Keratinocyte (primary cell): ENCODE measurements at regions not wholly inside any gene's neighbourhood (a gene's known extent, or its start where the extent isn't known, plus 50 kb on each side); places are given as distances from the start of the nearest gene placed in this dataset.

Experiments
- DNase-seq: peaks from one replicate; pipeline ENCODE4 v3.0.0-alpha.2; 2011; ENCODE audit warnings: low read depth, missing footprints, low spot score
- FAIRE-seq: peaks from 2 replicates; lab custom pipeline; 2011; peaks lifted over from hg19 to GRCh38; lab: Jason Lieb, UNC
- H2AFZ ChIP-seq: 2 replicates; pipeline ENCODE4 v1.6.0; 2012; ENCODE audit warnings: low read length, control low read depth, inconsistent platforms; ENCODE audit not compliant: control insufficient read depth
- H3K27ac ChIP-seq: 2 replicates; pipeline ENCODE4 v1.5.1; 2011; ENCODE audit warnings: low read length; ENCODE audit not compliant: control insufficient read depth, insufficient read depth
- H3K27me3 ChIP-seq: 3 replicates; pipeline ENCODE4 v1.6.0; 2011; ENCODE audit warnings: low read length; ENCODE audit not compliant: control insufficient read depth, insufficient read depth; ENCODE audit errors: extremely low read depth
- H3K36me3 ChIP-seq, 2 experiments: 2 replicates in 1 of 2; 3 replicates in 1 of 2; pipeline ENCODE4 v1.5.1; 2011; ENCODE audit warnings: low read length in 2 of 2, mild to moderate bottlenecking in 1 of 2; ENCODE audit not compliant: control insufficient read depth in 2 of 2, insufficient read depth in 2 of 2; ENCODE audit errors: extremely low read depth in 1 of 2
- H3K4me1 ChIP-seq: 3 replicates; pipeline ENCODE4 v1.5.1; 2011; ENCODE audit warnings: low read length; ENCODE audit not compliant: control insufficient read depth, insufficient read depth; ENCODE audit errors: extremely low read depth
- H3K4me2 ChIP-seq: 3 replicates; pipeline ENCODE4 v1.6.0; 2011; ENCODE audit warnings: low read depth, low read length; ENCODE audit not compliant: control insufficient read depth, insufficient read depth; ENCODE audit errors: extremely low read depth
- H3K4me3 ChIP-seq, 3 experiments: fragments of 200-600 bp in 1 of 3; sonication (generic) in 1 of 3; 2 replicates in 2 of 3; 3 replicates in 1 of 3; pipeline ENCODE4 v1.5.1; 2011 to 2016; ENCODE audit warnings: low read length in 3 of 3, mild to moderate bottlenecking in 3 of 3, control low read depth in 2 of 3, inconsistent platforms in 1 of 3, low read depth in 1 of 3, mixed read lengths in 1 of 3, mixed run types in 1 of 3, moderate library complexity in 1 of 3; ENCODE audit not compliant: control insufficient read depth in 2 of 3, insufficient read depth in 2 of 3; ENCODE audit errors: extremely low read depth in 1 of 3
- H3K79me2 ChIP-seq: 2 replicates; pipeline ENCODE4 v1.6.0; 2012; ENCODE audit warnings: low read length; ENCODE audit not compliant: control insufficient read depth, insufficient read depth
- H3K9ac ChIP-seq: 3 replicates; pipeline ENCODE4 v1.6.0; 2011; ENCODE audit warnings: low read length; ENCODE audit not compliant: control insufficient read depth, insufficient read depth; ENCODE audit errors: extremely low read depth
- H3K9me1 ChIP-seq: 3 replicates; pipeline ENCODE4 v1.6.0; 2011; ENCODE audit warnings: low read length; ENCODE audit not compliant: control insufficient read depth, insufficient read depth; ENCODE audit errors: extremely low read depth
- H3K9me3 ChIP-seq: 2 replicates; pipeline ENCODE4 v1.5.1; 2012; ENCODE audit warnings: low read depth, low read length; ENCODE audit not compliant: control insufficient read depth
- H4K20me1 ChIP-seq: 3 replicates; pipeline ENCODE4 v1.6.0; 2011; ENCODE audit warnings: low read length; ENCODE audit not compliant: control insufficient read depth, insufficient read depth; ENCODE audit errors: extremely low read depth
- EZH2 ChIP-seq: IDR thresholded peaks from one replicate; pipeline ENCODE4 v1.6.1; 2012; ENCODE audit warnings: inconsistent platforms, mild to moderate bottlenecking, low read length, moderate library complexity
- dilution Hi-C: fragments of 300-500 bp; cut with MboI; formaldehyde crosslinking; loops from one replicate; pipeline ENCODE4 v1.7.0; 2020; ENCODE audit warnings: low sequenced_read_pairs; ENCODE audit not compliant: extremely low pct_ligation_motif_present
- TF ChIP-seq, protein P1 (sequence below), 3 experiments: IDR thresholded peaks in 1 of 3; conservative IDR thresholded peaks in 1 of 3; optimal IDR thresholded peaks in 1 of 3; 2 replicates in 2 of 3; 3 replicates in 1 of 3; pipeline versions ENCODE3 to v1.5.1; 2011; ENCODE audit warnings: low read length in 3 of 3, mild to moderate bottlenecking in 3 of 3, moderate library complexity in 2 of 3, control low read depth in 1 of 3, inconsistent platforms in 1 of 3; ENCODE audit not compliant: insufficient read depth in 2 of 3; ENCODE audit errors: extremely low read depth in 1 of 3

DNA sequence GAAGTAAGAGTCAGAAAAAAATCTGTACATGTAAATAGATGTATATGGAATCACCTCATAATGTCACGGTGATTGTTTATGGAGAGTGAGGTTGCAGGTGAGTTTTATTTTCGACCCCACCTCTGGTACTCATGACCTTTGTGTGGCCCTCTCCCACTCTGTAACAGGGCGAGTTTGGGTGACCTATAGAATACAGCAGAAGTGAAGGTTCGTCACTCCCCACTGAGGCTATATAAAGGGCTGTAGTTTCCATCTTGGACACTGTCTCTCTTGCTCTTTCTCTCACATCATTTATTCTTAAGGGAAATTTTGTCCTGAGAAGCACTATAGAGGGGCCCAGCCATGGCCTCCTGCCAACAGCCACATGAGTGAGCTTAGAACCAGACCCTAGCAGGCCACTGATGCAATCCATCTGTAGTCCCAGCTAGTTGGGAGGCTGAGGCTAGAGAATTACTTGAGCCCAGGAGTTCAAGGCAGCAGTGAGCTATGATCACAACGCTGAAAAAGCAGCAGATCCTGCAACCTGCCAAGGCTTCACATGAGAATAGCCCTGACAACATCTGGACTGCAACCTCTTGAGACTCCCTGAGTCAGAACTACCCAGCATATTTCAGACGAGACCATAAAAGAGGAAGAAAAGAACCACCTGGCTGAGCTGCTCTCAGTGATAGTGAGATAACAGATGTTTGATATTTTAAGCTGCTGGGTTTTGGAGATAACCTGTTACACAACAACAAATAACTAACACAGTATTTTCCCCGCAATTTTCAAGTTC is 74.3 kb upstream of the SLC1A4 start:
- no peak for DNase-seq
- H2AFZ ChIP-seq, result no peak overlapping the region
- dilution Hi-C loops, result loop anchor here (25.0 kb wide), 1 partner anchor 122 kb away; no protein-coding TSS in a partner anchor

DNA sequence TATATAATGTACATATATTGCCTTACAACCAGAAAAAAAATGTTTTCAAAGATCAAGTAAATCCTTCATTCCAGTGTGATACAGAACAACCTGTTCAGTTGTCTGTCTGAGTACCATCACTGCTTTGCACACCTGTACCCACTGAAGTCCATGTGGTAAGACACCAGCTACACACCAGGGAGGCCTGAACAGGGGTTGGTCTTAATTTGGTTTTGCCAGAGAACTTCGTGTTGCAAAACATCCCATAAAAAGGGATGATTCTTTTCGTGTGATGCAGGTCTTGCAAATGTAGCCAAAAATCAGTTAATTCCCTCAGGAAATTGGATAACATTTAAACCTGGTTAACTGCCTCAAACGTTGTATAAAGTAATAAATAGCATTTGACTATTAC is 73.7 kb upstream of the SLC1A4 start:
- dilution Hi-C loops, result loop anchor here (25.0 kb wide), 1 partner anchor 122 kb away; no protein-coding TSS in a partner anchor

More for the DNA sequence above, 74.3 kb upstream of the SLC1A4 start:
- H3K79me2 ChIP-seq, result no peaks in the 10 kb centered on the region
- no peaks in the 10 kb centered on the region for H3K9me3 ChIP-seq
- H3K4me2 ChIP-seq, result no peak overlapping the region
- H3K4me1 ChIP-seq, result no peaks in the 10 kb centered on the region
- no peaks in the 10 kb centered on the region for H4K20me1 ChIP-seq
- no peaks in the 10 kb centered on the region for H3K36me3 ChIP-seq
- no peak overlapping the region for H3K9ac ChIP-seq
- no peaks in the 10 kb centered on the region for H3K9me1 ChIP-seq
- H3K27me3 ChIP-seq, result no peaks in the 10 kb centered on the region
- no peak overlapping the region for H3K27ac ChIP-seq
- FAIRE-seq, result no peak
- H3K4me3 ChIP-seq, result no peak overlapping the region
- no peak for TF ChIP-seq EZH2
- TF ChIP-seq, protein P1, sequence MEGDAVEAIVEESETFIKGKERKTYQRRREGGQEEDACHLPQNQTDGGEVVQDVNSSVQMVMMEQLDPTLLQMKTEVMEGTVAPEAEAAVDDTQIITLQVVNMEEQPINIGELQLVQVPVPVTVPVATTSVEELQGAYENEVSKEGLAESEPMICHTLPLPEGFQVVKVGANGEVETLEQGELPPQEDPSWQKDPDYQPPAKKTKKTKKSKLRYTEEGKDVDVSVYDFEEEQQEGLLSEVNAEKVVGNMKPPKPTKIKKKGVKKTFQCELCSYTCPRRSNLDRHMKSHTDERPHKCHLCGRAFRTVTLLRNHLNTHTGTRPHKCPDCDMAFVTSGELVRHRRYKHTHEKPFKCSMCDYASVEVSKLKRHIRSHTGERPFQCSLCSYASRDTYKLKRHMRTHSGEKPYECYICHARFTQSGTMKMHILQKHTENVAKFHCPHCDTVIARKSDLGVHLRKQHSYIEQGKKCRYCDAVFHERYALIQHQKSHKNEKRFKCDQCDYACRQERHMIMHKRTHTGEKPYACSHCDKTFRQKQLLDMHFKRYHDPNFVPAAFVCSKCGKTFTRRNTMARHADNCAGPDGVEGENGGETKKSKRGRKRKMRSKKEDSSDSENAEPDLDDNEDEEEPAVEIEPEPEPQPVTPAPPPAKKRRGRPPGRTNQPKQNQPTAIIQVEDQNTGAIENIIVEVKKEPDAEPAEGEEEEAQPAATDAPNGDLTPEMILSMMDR (optimal IDR thresholded peaks at IDR 0.05 in 1 of 3, IDR thresholded peaks at IDR 0.05 in 1 of 3, conservative IDR thresholded peaks at IDR 0.05 in 1 of 3; ENCODE audit: extremely low read depth in 1 of 3, insufficient read depth in 2 of 3, low read length in 3 of 3), result no peak

More for the DNA sequence above, 73.7 kb upstream of the SLC1A4 start:
- no peaks in the 10 kb centered on the region for H3K9me1 ChIP-seq
- H3K4me2 ChIP-seq, result no peak overlapping the region
- FAIRE-seq (no peak), DNase-seq (no peak)
- no peaks in the 10 kb centered on the region for H3K79me2 ChIP-seq
- no peak overlapping the region for H2AFZ ChIP-seq
- H3K9ac ChIP-seq, result no peak overlapping the region
- TF ChIP-seq, protein P1 (optimal IDR thresholded peaks at IDR 0.05 in 1 of 3, IDR thresholded peaks at IDR 0.05 in 1 of 3, conservative IDR thresholded peaks at IDR 0.05 in 1 of 3; ENCODE audit: extremely low read depth in 1 of 3, insufficient read depth in 2 of 3, low read length in 3 of 3), result no peak
- no peak for TF ChIP-seq EZH2
- no peaks in the 10 kb centered on the region for H3K9me3 ChIP-seq
- H3K4me1 ChIP-seq, result no peaks in the 10 kb centered on the region
- H3K36me3 ChIP-seq, result no peaks in the 10 kb centered on the region
- H3K27ac ChIP-seq, result no peak overlapping the region
- no peaks in the 10 kb centered on the region for H3K27me3 ChIP-seq
- no peak overlapping the region for H3K4me3 ChIP-seq
- H4K20me1 ChIP-seq, result no peaks in the 10 kb centered on the region
